ENCODE measurements at regions not wholly inside any gene's neighbourhood (a gene's known extent, or its start where the extent isn't known, plus 50 kb on each side); places are given as distances from the start of the nearest gene placed in this dataset.

DNA sequence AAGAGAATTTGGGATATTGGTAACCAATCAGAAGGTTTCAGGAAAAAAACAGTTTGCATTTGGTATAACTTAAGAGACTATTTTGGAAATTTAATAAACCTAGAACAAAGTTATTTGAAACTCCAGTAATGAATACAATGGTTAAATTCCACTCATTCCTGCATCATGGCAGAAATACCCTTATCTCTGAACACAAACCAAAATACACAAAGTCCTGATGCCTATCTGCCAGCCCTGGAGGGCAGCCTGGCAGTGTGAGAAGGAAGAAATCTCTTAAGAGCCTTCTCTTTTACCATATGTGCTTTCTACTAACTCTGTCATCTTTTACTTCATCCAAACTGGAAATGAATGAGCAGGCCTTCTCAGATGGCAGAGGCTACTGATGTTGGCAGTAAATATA is 147.1 kb upstream of the LYZL1 start:
- no peak for DNase-seq (ENCODE audit: low read depth in 2 of 3, low spot score in 1 of 3)

DNA sequence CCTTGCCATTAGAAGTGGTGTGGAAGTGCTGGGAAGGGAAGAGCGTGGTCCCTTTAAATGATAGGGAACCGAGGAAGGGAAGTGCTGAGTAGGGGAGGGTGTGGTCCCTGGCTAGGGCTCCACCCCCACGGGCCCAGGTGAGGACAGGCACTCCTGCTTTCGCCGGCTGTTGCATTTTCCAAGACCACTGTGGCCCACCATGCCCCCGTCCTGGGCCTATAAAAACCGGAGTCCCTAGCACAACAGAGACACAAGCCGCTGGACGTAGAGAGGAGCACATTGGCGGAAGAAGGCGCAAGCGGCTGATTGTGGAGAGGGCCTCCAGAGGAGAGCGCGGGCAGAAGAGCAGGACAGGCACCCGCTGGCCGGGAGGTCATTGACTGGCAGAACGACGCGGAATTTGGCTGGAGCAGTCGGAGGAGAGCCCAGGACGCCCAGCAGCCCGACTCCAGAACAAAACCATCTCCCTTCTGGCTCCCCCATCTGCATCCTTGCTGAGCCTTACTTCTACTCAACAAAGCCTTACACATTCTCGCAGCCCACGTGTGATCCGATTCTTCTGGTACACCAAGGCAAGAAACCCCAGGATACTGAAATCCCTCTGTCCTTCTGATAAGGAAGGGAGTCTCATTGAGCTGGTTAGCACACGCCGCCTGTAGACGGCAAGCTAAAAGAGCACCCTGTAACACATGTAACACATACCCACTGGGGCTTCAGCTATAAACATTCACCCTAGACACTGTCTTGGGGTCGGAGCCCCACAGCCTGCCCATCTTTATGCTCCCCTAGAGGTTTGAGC is 146.2 kb upstream of the LYZL1 start:
- no peak for DNase-seq (ENCODE audit: low read depth in 2 of 3, low spot score in 1 of 3)

GRCh38 chr10:29144126-29144525 is 144.7 kb upstream of the LYZL1 start:
- no peak for DNase-seq (ENCODE audit: low read depth in 2 of 3, low spot score in 1 of 3)

GRCh38 chr10:29146311-29147100 is 142.4 kb upstream of the LYZL1 start:
- DNase-seq (ENCODE audit: low read depth in 2 of 3, low spot score in 1 of 3), result no peak

DNA sequence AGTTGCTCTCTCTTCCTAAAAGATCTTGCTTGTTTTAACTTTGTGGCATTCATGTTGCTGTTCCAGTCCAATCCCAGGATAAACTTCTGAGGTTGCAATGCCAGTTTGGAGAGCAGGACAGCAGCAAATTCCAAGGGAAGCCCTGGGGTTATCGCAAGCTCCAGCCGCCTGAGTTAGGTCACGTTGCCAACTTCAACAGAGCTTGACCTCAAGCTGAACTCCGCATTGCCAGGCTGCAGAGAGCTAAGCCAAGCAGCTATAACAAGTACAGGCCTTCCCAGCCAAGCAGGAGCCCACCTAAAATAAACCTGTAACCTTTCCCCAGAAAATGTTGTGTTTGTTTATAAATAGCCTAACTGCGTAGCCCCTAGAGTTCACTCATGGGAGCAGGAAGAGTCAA is 138.9 kb upstream of the LYZL1 start:
- DNase-seq (ENCODE audit: low read depth in 2 of 3, low spot score in 1 of 3), result no peak

DNA sequence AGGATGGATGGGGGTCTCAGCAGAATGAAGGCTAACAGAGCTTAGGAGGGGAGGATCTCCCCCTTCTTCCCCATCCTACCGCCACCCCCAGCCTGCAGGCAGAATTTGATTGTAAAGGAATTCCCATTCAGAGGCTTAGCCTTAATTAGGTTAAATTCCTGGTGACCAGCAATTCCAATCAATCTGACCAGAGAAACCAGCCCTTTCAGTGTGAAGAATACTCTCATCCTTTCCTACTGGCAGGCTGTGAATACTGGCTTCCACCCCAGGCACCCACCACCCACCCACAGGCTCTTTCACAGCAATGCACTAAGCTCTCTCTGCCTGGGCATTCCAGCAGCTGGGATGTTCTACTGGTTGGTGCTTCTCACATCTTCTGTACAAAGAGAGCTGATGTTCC is 137.9 kb upstream of the LYZL1 start:
- DNase-seq (ENCODE audit: low read depth in 2 of 3, low spot score in 1 of 3), result no peak

DNA sequence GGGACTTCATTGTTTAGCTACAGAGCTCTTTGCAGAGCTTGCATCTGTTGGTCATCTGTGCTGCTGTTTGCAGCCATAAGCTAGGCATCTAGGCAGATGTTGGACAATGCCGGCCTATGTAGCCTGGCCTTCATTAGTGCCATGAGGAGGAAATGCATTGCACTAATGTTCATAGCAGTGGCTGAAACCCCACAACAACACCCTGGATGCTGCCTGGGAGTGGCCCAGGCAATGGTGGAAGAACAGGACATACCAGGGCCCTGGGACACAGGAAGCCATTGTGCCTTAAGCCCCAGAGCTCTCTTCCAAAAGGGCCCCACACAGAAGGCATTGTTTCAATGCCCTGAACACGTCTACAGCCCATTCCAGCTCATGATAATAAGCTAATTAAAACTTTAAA is 131.5 kb upstream of the LYZL1 start:
- DNase-seq (ENCODE audit: low read depth in 2 of 3, low spot score in 1 of 3), result no peak

DNA sequence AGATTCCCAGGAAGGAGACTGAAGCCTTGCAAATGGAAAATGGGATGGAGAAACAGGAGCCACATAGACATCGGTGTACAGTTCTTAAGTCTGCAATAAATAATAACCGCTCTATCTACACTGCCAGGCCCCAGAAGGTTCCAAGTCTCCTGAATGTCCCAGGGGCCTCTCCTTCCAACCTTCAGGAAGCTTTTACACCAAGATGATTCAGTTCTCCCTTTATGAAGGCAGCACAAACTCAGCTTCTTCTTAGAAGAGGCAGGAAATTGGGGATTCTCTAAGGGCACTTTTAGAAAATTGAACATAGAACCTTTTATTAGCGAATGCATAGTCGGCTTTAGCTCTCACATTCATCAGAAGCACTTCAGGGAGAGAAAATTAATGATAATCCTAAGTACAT is 130.8 kb upstream of the LYZL1 start:
- no peak for DNase-seq (ENCODE audit: low read depth in 2 of 3, low spot score in 1 of 3)

- no peak for DNase-seq (ENCODE audit: low read depth in 2 of 3, low spot score in 1 of 3)
Observed at GRCh38 chr10:29160150-29160617, 128.7 kb upstream of the LYZL1 start.

DNA sequence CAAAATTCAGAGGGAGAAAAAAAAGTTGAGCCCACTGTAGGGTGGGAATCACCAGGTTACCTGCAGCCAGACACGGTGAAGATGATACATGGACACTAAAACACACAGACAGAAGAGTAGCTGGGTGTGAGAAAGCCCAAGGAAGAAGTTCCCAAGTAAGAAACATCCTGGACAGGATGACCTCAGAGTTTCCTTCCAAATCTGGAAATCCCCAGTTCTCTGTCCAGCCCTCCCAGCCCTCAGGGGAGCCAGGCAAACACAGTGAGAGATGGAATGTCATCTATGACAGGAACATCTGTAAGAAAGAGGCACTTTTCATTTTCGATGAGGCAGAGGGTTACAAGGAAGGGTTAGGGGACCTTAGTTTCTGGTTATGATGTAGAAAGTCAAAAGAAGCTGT is 125.1 kb upstream of the LYZL1 start:
- DNase-seq (ENCODE audit: low read depth in 2 of 3, low spot score in 1 of 3), result no peak

- no peak for DNase-seq (ENCODE audit: low read depth in 2 of 3, low spot score in 1 of 3)
Observed at GRCh38 chr10:29166713-29167112, 122.2 kb upstream of the LYZL1 start.

- DNase-seq (ENCODE audit: low read depth in 2 of 3, low spot score in 1 of 3), result no peak
Observed at GRCh38 chr10:29169021-29169420, 119.8 kb upstream of the LYZL1 start.

- no peak for DNase-seq (ENCODE audit: low read depth in 2 of 3, low spot score in 1 of 3)
Observed at GRCh38 chr10:29171717-29172116, 117.2 kb upstream of the LYZL1 start.

DNA sequence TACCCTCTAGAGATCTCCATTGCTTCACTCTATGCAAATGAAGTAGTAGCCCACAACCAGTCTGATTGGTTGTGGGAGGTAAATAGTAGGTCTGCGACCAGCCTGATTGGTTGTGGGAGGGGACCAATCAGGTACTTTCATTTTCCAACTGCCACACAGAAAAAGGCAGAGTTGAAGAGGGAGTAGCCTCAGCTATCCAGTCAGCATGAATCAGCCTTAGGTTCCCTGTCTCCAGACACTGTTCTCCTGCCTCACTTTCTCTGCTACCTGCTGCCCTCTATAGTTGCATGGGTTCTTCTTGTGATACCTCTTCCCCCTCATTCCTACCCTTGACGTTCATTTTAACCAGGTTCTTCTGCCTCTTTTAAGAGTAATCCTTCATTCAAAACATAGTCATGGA is 114.5 kb upstream of the LYZL1 start:
- no peak for DNase-seq (ENCODE audit: low read depth in 2 of 3, low spot score in 1 of 3)

- no peak for DNase-seq (ENCODE audit: low read depth in 2 of 3, low spot score in 1 of 3)
Observed at GRCh38 chr10:29176845-29177832, 111.7 kb upstream of the LYZL1 start.

- DNase-seq (ENCODE audit: low read depth in 2 of 3, low spot score in 1 of 3), result no peak
Observed at GRCh38 chr10:29181936-29182335, 106.9 kb upstream of the LYZL1 start.

DNA sequence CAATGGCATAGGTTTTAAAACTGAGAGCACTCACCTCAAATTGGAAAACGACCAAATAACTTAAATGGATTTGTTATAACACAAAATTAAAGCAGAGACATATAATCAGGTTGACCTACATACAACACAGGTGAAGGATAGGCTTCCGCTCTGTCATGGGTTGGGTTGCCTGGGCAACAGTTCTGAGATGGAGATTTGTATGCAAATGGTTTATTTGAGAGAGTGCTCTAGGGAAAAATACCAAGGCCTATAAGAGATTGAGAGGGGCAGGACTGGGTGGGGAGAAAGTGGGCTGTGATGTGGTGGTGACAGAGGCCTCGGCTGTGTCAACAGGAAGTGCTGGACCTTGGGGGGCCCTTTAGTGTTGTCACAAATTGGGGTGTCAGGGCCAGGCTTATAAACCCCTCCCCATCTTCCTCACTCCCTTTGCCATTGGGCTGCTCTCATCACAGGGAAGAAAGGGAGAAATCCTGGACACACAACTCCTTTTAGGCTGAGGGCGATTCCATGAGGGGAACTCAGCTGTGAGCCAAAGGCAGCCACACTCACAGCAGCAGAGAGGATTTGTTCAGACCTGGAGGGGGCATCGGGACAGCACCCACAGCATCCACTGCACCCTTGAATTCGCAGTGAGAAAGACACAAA is 105.4 kb upstream of the LYZL1 start:
- DNase-seq (ENCODE audit: low read depth in 2 of 3, low spot score in 1 of 3), result no peak

GRCh38 chr10:29184205-29185000 is 104.5 kb upstream of the LYZL1 start:
- no peak for DNase-seq (ENCODE audit: low read depth in 2 of 3, low spot score in 1 of 3)

GRCh38 chr10:29185050-29185449 is 103.8 kb upstream of the LYZL1 start:
- DNase-seq (ENCODE audit: low read depth in 2 of 3, low spot score in 1 of 3), result no peak

DNA sequence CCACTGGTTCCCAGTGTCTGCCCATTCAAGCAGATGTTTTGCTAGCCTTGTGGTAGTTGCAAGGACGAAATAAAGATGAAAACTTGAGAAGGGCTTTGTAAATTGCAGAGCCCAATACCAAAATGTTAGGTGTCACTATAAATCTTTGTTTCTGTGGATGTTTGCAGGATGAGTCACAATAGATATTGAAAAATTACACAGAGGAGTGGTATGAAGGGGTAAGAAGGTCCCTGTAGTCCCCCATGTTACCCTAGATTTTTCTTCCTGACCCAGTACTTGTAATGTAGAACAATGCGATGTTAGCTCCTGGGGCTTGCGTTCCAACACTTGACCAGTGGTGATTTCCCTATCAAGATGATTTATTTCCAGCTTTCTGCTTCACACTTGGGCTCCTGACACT is 102.6 kb upstream of the LYZL1 start:
- DNase-seq (ENCODE audit: low read depth in 2 of 3, low spot score in 1 of 3), result no peak

All from stimulated activated CD4-positive, alpha-beta T cell treated with anti-CD3 and anti-CD28 coated beads, Interleukin-12 subunit alpha, Interleukin-12 subunit beta, amount 100 ng/mL, for 48 hours (primary cell).